GM19238 (cell line): ENCODE measurements at regions not wholly inside any gene's neighbourhood (a gene's known extent, or its start where the extent isn't known, plus 50 kb on each side); places are given as distances from the start of the nearest gene placed in this dataset.
"Not testable (repeated sequence)": the region's sequence is repeated elsewhere in the genome, so short reads cannot be mapped to it uniquely, and the experiment has no call there.

Experiments used
- DNase-seq: peaks from one replicate; pipeline ENCODE4 v3.0.0; 2011; ENCODE audit warnings: low spot score; ENCODE audit not compliant: insufficient read length

- DNase-seq = no peak
Observed at GRCh38 chr3:89032346-89033013, 74.9 kb upstream of the EPHA3 start.

- not testable (repeated sequence) for DNase-seq
Observed at GRCh38 chr3:89034723-89035122, 72.7 kb upstream of the EPHA3 start.

GRCh38 chr3:89038869-89039268, 68.6 kb upstream of the EPHA3 start:
- no peak for DNase-seq

- no peak for DNase-seq
Observed at GRCh38 chr3:89042236-89042835, 65.1 kb upstream of the EPHA3 start.

- no peak for DNase-seq
Observed at GRCh38 chr3:89043406-89043932, 64.0 kb upstream of the EPHA3 start.

GRCh38 chr3:89046661-89047060, 60.8 kb upstream of the EPHA3 start:
- DNase-seq = no peak

GRCh38 chr3:89049119-89049518, 58.3 kb upstream of the EPHA3 start:
- no peak for DNase-seq

GRCh38 chr3:89052386-89052785, 55.0 kb upstream of the EPHA3 start:
- no peak for DNase-seq

GRCh38 chr3:89057398-89057797, 50.0 kb upstream of the EPHA3 start:
- no peak for DNase-seq
